ENCODE measurements at regions not wholly inside any gene's neighbourhood (a gene's known extent, or its start where the extent isn't known, plus 50 kb on each side); places are given as distances from the start of the nearest gene placed in this dataset.
A peak's percentile ranks its signal among the peaks of the same experiment; 100 is the strongest.

- Histone ChIP-seq H3K27ac (peak overlapping the region; percentile 60; the same call in 1 of the 2 replicates), H3K9ac (ENCODE audit: insufficient read length) (no peak overlapping the region), H3K4me3 (no peak overlapping the region), H3K36me3 (ENCODE audit: insufficient read depth, low read length) (no peaks in the 10 kb centered on the region), H3K9me3 (ENCODE audit: low read depth, low read length) (no peaks in the 10 kb centered on the region)
- no peak for DNase-seq (ENCODE audit: low read depth, low spot score)
- TF ChIP-seq EZH2 (IDR thresholded peaks at IDR 0.05) = no peak
- no peak for TF ChIP-seq FOXP2 (optimal IDR thresholded peaks at IDR 0.05; ENCODE audit: control extremely low read depth, extremely low read length, insufficient read depth)
- no peak for TF ChIP-seq POLR2AphosphoS5 (IDR thresholded peaks at IDR 0.05; ENCODE audit: borderline replicate concordance, low read depth, low read length)
These were observed 1044.4 kb downstream of the PLA2G4A start for GRCh38 chr1:187873126-187873525.

GRCh38 chr1:187876775-187877174 is 1048.0 kb downstream of the PLA2G4A start:
- Histone ChIP-seq H3K4me3 (no peak overlapping the region), H3K9me3 (ENCODE audit: low read depth, low read length) (no peaks in the 10 kb centered on the region), H3K27ac (no peak overlapping the region), H3K36me3 (ENCODE audit: insufficient read depth, low read length) (no peaks in the 10 kb centered on the region), H3K9ac (ENCODE audit: insufficient read length) (no peak overlapping the region)
- TF ChIP-seq EZH2 (IDR thresholded peaks at IDR 0.05) = no peak
- TF ChIP-seq FOXP2 (optimal IDR thresholded peaks at IDR 0.05; ENCODE audit: control extremely low read depth, extremely low read length, insufficient read depth) = no peak
- no peak for TF ChIP-seq POLR2AphosphoS5 (IDR thresholded peaks at IDR 0.05; ENCODE audit: borderline replicate concordance, low read depth, low read length)
- DNase-seq (ENCODE audit: low read depth, low spot score) = no peak

DNA sequence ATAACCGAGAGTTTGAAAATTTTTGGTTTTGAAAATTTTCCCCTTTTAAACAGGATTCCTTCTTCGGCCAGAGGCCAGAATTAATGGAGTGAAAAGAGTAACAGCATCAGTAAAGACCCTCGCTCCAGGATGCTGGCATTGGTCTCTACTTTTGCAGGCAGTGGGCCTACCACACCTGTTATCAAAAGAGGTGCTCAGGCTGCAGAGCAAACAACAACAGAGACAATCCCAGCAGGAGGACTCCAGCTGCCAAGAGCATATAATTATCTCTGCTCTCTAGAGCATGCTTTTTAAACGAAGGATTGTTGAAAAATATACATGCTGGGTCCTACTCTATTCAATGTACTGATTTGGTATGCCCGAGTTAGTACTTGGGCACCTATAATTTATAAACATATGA is 1048.5 kb downstream of the PLA2G4A start:
- no peak for TF ChIP-seq FOXP2 (optimal IDR thresholded peaks at IDR 0.05; ENCODE audit: control extremely low read depth, extremely low read length, insufficient read depth)
- TF ChIP-seq EZH2 (IDR thresholded peaks at IDR 0.05) = no peak
- TF ChIP-seq POLR2AphosphoS5 (IDR thresholded peaks at IDR 0.05; ENCODE audit: borderline replicate concordance, low read depth, low read length) = no peak
- no peak overlapping the region for H3K27ac ChIP-seq
- no peaks in the 10 kb centered on the region for H3K9me3 ChIP-seq (ENCODE audit: low read depth, low read length)
- no peak for DNase-seq (ENCODE audit: low read depth, low spot score)
- no peak overlapping the region for H3K4me3 ChIP-seq
- H3K9ac ChIP-seq (ENCODE audit: insufficient read length) = no peak overlapping the region
- no peaks in the 10 kb centered on the region for H3K36me3 ChIP-seq (ENCODE audit: insufficient read depth, low read length)

GRCh38 chr1:187878883-187879282 is 1050.1 kb downstream of the PLA2G4A start:
- no peak for DNase-seq (ENCODE audit: low read depth, low spot score)
- H3K36me3 ChIP-seq (ENCODE audit: insufficient read depth, low read length) = no peaks in the 10 kb centered on the region
- H3K27ac ChIP-seq = no peak overlapping the region
- no peak overlapping the region for H3K4me3 ChIP-seq
- no peak overlapping the region for H3K9ac ChIP-seq (ENCODE audit: insufficient read length)
- TF ChIP-seq EZH2 (IDR thresholded peaks at IDR 0.05) = no peak
- TF ChIP-seq POLR2AphosphoS5 (IDR thresholded peaks at IDR 0.05; ENCODE audit: borderline replicate concordance, low read depth, low read length) = no peak
- no peak for TF ChIP-seq FOXP2 (optimal IDR thresholded peaks at IDR 0.05; ENCODE audit: control extremely low read depth, extremely low read length, insufficient read depth)
- H3K9me3 ChIP-seq (ENCODE audit: low read depth, low read length) = no peaks in the 10 kb centered on the region

- DNase-seq (ENCODE audit: low read depth, low spot score) = no peak
- Histone ChIP-seq H3K9ac (ENCODE audit: insufficient read length) (no peak overlapping the region), H3K9me3 (ENCODE audit: low read depth, low read length) (no peaks in the 10 kb centered on the region), H3K36me3 (ENCODE audit: insufficient read depth, low read length) (no peaks in the 10 kb centered on the region), H3K27ac (no peak overlapping the region), H3K4me3 (no peak overlapping the region)
- TF ChIP-seq POLR2AphosphoS5 (IDR thresholded peaks at IDR 0.05; ENCODE audit: borderline replicate concordance, low read depth, low read length) = no peak
- no peak for TF ChIP-seq EZH2 (IDR thresholded peaks at IDR 0.05)
- no peak for TF ChIP-seq FOXP2 (optimal IDR thresholded peaks at IDR 0.05; ENCODE audit: control extremely low read depth, extremely low read length, insufficient read depth)
These were observed 1054.6 kb downstream of the PLA2G4A start for GRCh38 chr1:187883356-187883755.

- no peak for TF ChIP-seq POLR2AphosphoS5 (IDR thresholded peaks at IDR 0.05; ENCODE audit: borderline replicate concordance, low read depth, low read length)
- no peak for TF ChIP-seq EZH2 (IDR thresholded peaks at IDR 0.05)
- no peak for TF ChIP-seq FOXP2 (optimal IDR thresholded peaks at IDR 0.05; ENCODE audit: control extremely low read depth, extremely low read length, insufficient read depth)
- H3K9me3 ChIP-seq (ENCODE audit: low read depth, low read length) = no peaks in the 10 kb centered on the region
- no peak overlapping the region for H3K4me3 ChIP-seq
- no peak overlapping the region for H3K27ac ChIP-seq
- DNase-seq (ENCODE audit: low read depth, low spot score) = no peak
- no peaks in the 10 kb centered on the region for H3K36me3 ChIP-seq (ENCODE audit: insufficient read depth, low read length)
- no peak overlapping the region for H3K9ac ChIP-seq (ENCODE audit: insufficient read length)
These were observed 1063.4 kb downstream of the PLA2G4A start for GRCh38 chr1:187891993-187892682.

GRCh38 chr1:187892683-187893039 is 1063.9 kb downstream of the PLA2G4A start:
- H3K36me3 ChIP-seq (ENCODE audit: insufficient read depth, low read length) = no peaks in the 10 kb centered on the region
- no peak overlapping the region for H3K9ac ChIP-seq (ENCODE audit: insufficient read length)
- TF ChIP-seq FOXP2 (optimal IDR thresholded peaks at IDR 0.05; ENCODE audit: control extremely low read depth, extremely low read length, insufficient read depth) (no peak), EZH2 (IDR thresholded peaks at IDR 0.05) (no peak), POLR2AphosphoS5 (IDR thresholded peaks at IDR 0.05; ENCODE audit: borderline replicate concordance, low read depth, low read length) (no peak)
- no peaks in the 10 kb centered on the region for H3K9me3 ChIP-seq (ENCODE audit: low read depth, low read length)
- DNase-seq (ENCODE audit: low read depth, low spot score) = no peak
- H3K27ac ChIP-seq = no peak overlapping the region
- no peak overlapping the region for H3K4me3 ChIP-seq

DNA sequence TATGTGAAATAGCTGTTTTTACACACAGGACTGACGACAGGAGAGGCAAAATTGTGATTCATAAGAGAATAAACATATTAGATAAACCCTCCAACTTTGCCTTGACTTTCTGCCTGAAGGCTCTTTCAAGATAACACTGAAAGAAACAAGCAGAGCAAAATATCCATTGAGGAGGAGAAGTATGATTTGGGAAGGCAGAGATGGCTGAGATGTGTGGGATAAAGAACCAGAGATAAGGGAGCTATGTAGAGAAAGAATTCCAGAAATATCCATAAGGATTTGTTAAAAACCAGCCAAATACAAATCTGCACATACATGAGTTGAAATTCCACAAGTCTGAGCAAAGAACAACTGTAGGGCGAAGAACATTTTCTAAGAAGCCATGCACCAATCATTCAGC is 1064.7 kb downstream of the PLA2G4A start:
- no peak overlapping the region for H3K4me3 ChIP-seq
- no peak overlapping the region for H3K27ac ChIP-seq
- H3K36me3 ChIP-seq (ENCODE audit: insufficient read depth, low read length) = no peaks in the 10 kb centered on the region
- H3K9me3 ChIP-seq (ENCODE audit: low read depth, low read length) = no peaks in the 10 kb centered on the region
- H3K9ac ChIP-seq (ENCODE audit: insufficient read length) = no peak overlapping the region
- TF ChIP-seq EZH2 (IDR thresholded peaks at IDR 0.05) (no peak), POLR2AphosphoS5 (IDR thresholded peaks at IDR 0.05; ENCODE audit: borderline replicate concordance, low read depth, low read length) (no peak), FOXP2 (optimal IDR thresholded peaks at IDR 0.05; ENCODE audit: control extremely low read depth, extremely low read length, insufficient read depth) (no peak)
- no peak for DNase-seq (ENCODE audit: low read depth, low spot score)

- Histone ChIP-seq H3K36me3 (ENCODE audit: insufficient read depth, low read length) (no peaks in the 10 kb centered on the region), H3K4me3 (no peak overlapping the region), H3K27ac (no peak overlapping the region), H3K9ac (ENCODE audit: insufficient read length) (no peak overlapping the region), H3K9me3 (ENCODE audit: low read depth, low read length) (no peaks in the 10 kb centered on the region)
- TF ChIP-seq FOXP2 (optimal IDR thresholded peaks at IDR 0.05; ENCODE audit: control extremely low read depth, extremely low read length, insufficient read depth) = no peak
- no peak for TF ChIP-seq POLR2AphosphoS5 (IDR thresholded peaks at IDR 0.05; ENCODE audit: borderline replicate concordance, low read depth, low read length)
- TF ChIP-seq EZH2 (IDR thresholded peaks at IDR 0.05) = no peak
- DNase-seq (ENCODE audit: low read depth, low spot score) = no peak
These were observed 1065.6 kb downstream of the PLA2G4A start for GRCh38 chr1:187894349-187894748.

Data from SK-N-MC (cell line).